Stimulated activated CD4-positive, alpha-beta T cell treated with anti-CD3 and anti-CD28 coated beads, Interleukin-2, amount 100 ng/mL, for 24 hours (primary cell): ENCODE measurements at regions not wholly inside any gene's neighbourhood (a gene's known extent, or its start where the extent isn't known, plus 50 kb on each side); places are given as distances from the start of the nearest gene placed in this dataset.
A peak's percentile ranks its signal among the peaks of the same experiment; 100 is the strongest.
"Not testable (repeated sequence)": the region's sequence is repeated elsewhere in the genome, so short reads cannot be mapped to it uniquely, and the experiment has no call there.

Experiments
- DNase-seq, 2 donors: peaks; one replicate each; pipeline ENCODE4 v3.0.0-alpha.2; 2020

DNA sequence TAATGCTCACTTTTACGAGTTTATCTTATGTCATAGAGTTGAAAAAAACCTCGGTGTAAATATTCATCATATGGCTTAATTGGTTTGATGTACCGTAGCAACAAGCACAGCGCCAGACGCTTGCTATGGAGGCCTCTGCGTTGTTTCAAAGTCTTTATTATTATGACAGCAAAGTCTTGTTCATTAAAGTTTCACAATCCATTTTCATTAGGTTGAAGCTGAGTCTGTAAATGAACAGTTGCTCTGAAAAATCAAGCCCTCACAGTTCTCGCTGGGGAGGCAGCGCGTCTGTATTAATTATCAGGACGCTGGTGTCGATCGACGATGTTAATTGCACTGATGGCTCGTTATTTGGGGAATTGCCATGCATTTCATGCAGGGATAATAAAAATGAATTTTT, 185.6 kb downstream of the INSC start:
- DNase-seq: no peak

DNA sequence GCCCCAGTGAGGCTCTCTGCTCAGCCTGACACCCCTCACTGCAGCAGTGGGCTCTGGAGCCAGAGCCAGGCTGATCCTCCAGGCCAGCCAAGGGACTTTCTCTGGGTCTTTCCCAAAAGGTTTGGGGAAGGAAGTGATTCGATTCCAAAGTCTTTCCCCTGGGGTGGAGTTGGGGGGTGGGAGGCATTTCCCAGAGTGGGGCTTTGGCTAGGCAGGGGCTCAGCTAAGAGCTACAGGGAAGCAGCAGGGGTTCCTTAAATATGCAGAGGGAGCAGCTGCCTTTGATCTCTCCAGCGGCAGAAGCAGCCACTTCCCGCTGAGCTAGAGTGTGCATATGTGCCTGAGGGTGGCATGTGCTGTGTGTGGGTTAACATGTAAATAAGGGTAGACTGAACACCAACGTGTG, 192.9 kb downstream of the INSC start:
- DNase-seq: no peak

GRCh38 chr11:15308840-15309239, 194.1 kb downstream of the INSC start:
- DNase-seq: no peak

DNA sequence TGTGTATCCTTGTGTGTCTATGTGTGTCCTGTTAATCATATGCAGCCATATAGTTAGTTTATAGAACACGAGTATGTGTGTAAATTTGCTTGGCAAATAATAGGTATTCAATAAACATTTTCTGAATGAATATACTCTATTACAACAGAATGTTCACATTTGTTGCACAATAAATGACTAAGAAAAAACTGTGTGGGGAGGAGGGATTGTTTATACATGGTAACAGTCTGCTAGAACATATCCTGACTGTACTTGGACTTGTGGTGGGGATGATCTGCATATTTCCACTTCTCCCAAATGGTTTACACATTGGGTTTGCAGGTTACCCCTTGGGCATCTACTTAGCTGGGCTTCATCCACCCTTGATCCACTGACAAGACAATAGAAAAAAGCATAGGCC, 194.6 kb downstream of the INSC start:
- DNase-seq: no peak

DNA sequence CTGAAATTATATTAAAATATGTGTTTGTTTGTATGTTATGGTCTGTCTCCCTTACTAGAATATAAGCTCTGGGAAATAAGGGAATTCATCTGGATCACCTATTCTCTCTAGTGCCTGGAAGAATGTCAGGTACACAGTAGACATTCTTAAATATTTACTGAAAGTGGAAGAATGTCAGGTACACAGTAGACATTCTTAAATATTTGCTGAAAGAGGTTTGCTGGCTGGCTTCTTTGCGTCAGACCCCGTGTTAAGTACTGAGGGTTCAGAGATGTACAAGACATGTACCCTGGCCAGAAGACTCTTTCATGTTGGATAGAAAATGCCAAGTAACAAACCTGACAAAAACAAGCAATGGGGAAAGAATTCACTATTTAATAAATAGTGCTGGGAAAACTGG, 199.1 kb downstream of the INSC start:
- DNase-seq: no peak

DNA sequence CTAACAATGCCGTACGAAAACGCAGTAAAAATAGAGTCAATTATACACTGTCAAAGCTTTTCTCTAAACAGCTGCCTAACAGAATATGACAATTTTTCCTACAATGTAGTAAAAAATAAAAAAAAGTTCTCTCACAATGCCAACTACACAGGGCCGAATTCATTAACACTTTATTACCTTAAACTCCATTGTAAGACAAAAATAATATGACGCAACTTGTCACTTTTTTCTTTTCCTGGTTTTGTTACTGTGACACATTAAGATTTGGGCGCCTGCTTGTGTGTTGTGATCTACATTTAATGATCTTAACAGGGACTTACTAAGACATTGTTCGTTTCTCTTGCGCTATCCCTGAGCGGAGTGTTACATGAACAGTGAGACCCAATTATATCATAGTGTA, 204.1 kb downstream of the INSC start:
- no peak for DNase-seq

DNA sequence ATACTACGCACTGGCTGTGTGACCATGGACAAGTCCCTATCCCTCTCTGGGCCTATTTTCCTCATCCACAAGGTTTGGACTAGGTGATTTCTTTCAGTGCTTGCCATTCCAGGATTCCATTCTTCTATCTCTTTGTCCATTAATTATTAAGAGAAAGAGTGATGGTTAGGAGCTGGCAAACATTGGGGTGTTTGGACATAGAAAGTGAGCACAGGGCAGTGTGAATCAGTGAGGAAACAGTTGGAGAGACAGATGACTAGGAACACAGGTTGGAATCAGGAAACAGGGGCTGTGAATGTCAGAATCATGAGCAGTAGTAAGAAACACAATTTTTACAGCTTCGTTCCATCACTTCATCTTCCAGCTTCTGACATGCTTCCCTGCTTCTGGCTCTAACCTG, 211.8 kb downstream of the INSC start:
- DNase-seq: no peak

GRCh38 chr11:15327786-15328231, 213.1 kb downstream of the INSC start:
- DNase-seq: peak in 1 of 2 donors; percentile 29

GRCh38 chr11:15333407-15333806, 218.7 kb downstream of the INSC start:
- no peak for DNase-seq

DNA sequence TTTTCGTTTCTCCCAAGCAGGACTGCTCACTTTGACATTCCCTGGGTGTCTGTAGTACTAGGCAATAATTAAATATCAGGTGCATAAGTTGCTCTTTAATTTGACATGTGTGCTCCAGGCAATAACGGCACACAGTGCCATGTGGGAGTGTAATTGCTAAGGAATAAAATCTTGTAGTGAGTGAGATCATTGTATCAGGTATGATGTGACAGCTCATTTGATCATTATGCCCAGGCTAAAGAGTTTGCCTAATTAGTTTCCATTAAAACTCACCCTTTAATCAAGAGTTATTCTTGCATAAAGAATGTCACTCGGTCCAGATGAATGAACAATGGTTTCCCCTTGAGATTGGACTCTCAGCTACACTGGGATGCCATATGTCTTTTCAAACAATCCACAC, 220.0 kb downstream of the INSC start:
- DNase-seq: no peak

GRCh38 chr11:15336021-15336420, 221.3 kb downstream of the INSC start:
- DNase-seq: no peak

- DNase-seq: no peak
Observed at GRCh38 chr11:15339302-15339701, 224.6 kb downstream of the INSC start.

DNA sequence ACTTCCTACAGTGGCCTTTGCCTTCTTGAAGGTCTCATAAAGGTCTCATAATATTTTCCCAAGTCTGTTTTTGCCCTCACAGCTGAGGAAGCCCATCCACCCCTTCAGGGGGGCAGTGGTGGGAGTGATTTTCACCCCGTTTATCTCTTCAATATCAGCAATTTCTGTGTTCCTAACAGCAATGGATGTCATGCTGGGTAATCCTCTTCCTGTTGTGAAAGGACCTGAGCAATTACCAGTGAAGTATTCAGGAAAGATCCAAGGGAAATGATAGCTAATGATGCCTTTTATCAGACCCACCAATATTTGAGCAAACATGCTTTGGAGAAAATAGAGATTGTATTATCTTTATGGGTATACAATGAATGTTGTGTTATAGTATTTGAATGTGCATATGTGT, 226.9 kb downstream of the INSC start:
- no peak for DNase-seq

- DNase-seq: no peak
Observed at GRCh38 chr11:15342163-15342562, 227.4 kb downstream of the INSC start.

GRCh38 chr11:15346907-15347306, 232.2 kb downstream of the INSC start:
- DNase-seq: no peak

- DNase-seq: no peak
Observed at GRCh38 chr11:15347969-15348734, 233.4 kb downstream of the INSC start.

GRCh38 chr11:15349413-15349812, 234.7 kb downstream of the INSC start:
- DNase-seq: no peak

GRCh38 chr11:15361316-15361715, 246.6 kb downstream of the INSC start:
- DNase-seq: no peak

- not testable (repeated sequence) for DNase-seq
Observed at GRCh38 chr11:15365286-15365685, 250.6 kb downstream of the INSC start.

GRCh38 chr11:15367695-15368094, 253.0 kb downstream of the INSC start:
- DNase-seq: no peak

- no peak for DNase-seq
Observed at GRCh38 chr11:15370495-15371147, 255.9 kb downstream of the INSC start.

DNA sequence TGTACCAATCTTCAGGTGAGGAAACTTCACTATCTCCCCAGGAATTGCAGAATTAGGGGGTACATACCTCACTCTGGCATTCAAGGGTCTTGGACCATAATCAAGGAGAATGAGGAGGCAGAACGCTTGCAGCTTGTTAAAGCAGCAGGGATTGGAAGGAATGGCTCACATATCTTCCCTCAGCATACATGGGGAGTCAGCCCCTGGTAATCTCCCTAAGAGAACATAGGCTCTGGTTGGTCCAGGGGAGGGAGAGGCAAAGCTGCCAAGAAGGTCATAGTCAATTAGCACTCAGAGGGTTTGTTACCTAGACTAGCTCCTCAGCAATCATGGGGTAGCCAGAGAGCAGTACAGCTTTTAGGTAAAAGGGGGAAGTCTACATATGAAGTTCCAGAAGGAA, 256.8 kb downstream of the INSC start:
- no peak for DNase-seq

DNA sequence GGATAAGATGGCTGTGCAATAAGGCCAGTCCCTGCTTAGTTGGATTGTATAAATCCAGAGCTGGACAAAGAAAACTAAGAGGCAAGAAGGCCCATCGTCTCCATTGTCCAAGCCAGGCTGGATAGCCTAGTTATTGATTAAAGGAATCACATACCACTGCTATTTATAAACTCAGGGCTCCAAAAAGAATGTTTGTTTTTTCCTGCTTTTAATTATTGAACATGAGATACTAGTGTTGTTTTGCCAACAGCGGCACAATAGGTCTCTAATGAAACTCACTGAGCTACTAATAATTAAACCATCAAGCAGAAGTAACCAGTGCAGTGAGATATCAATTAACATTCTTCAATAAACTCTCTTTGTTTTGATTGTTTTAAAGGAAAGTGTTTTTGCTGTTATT, 259.7 kb downstream of the INSC start:
- DNase-seq: no peak

GRCh38 chr11:15378941-15379340, 264.2 kb downstream of the INSC start:
- DNase-seq: no peak

DNA sequence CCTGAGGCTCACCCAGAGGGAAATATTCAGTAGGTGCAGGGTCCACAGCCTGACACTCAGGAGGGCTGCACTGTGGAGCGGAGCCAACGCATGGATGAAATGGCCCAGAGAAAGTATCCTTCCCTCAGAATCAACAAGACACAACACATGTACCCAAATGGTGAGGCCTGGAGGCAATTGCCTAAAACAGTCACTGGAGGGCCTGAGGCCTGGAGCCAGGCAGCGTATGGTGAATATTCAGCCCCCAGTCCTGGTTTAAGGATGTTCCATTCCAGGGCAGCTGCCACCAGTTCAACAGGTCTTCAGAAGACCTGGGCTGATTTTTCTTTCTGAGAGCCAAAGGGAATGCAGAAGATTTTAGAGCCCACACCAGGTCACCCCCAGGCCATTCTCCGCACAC, 264.8 kb downstream of the INSC start:
- no peak for DNase-seq
